GM19240 (cell line): ENCODE measurements at regions not wholly inside any gene's neighbourhood (a gene's known extent, or its start where the extent isn't known, plus 50 kb on each side); places are given as distances from the start of the nearest gene placed in this dataset.

ENCODE experiments used
- DNase-seq: peaks from one replicate; pipeline ENCODE4 v3.0.0; 2011; ENCODE audit warnings: low spot score; ENCODE audit not compliant: insufficient read length

DNA sequence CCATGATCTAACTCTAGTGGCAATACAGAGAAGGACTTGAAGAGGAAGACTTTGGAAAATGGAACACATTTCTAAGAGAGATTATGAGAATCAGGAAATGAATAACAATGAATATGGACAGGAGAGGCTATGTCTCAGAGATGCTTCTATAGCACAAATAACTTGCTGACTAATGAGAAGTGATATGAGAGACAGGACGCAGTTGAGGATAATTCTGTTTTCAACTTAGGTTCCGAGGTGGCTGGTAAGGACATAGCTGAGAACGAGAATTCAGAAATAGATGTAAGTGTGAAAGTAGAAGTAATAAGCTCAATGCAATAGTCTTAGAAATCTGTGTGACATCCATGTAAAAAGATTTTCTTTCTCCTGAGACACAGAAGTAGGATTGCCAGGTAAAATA lies 358.1 kb upstream of the GRAMD2B start:
- DNase-seq, result no peak

DNA sequence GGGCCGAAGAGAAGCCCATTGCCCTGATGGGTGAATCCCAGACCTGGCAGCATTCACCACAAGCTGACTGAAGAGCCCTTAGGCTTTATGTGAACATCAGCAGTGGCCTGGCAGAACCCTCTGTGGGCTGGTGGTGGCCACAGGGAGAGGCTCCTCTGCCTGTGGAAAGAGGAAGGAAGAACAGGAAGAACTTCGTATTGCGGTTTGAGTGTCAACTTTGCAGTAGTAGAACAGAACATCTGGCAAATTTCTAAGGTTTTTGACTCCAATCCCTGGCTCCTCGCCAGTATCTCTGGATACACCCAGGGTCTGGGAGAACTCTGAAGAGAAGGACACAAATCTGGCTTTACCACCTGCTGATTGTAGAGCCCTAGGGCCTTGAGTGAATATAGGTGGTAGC lies 356.4 kb upstream of the GRAMD2B start:
- no peak for DNase-seq

DNA sequence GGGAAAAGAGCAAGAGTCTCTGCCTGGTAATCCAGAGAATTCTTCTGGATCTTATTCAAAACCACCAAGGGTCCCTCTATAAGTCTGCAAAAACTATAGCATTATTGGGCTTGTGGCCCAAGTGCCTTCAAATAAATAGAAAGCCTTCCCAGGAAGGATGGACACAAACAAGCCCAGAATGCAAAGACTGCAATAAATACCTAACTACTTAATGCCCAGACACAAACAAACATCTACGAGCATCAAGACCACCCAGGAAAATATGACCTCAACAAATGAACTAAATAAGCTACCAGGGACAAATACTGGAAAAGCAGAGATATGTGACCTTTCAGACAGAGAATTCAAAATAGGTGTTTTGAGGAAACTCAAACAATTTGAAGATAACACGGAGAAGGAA lies 355.8 kb upstream of the GRAMD2B start:
- no peak for DNase-seq

DNA sequence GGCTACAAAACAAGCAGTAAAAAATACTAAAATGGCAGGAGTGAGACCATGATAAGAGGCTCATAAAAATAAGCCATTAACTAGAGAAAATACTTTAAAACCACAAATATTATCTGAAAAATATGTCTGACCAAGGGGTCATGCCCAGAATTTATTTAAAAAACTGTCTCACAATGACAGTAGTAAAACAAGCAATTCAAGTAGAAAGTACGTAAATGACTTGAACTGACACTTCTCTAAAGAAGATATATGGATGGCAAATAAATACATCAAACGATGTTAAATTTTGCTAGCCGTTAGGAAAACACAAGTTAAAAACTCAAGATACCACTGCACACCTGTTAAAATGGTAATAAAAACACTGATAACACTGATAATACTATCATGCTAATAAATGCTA lies 353.9 kb upstream of the GRAMD2B start:
- DNase-seq, result no peak

DNA sequence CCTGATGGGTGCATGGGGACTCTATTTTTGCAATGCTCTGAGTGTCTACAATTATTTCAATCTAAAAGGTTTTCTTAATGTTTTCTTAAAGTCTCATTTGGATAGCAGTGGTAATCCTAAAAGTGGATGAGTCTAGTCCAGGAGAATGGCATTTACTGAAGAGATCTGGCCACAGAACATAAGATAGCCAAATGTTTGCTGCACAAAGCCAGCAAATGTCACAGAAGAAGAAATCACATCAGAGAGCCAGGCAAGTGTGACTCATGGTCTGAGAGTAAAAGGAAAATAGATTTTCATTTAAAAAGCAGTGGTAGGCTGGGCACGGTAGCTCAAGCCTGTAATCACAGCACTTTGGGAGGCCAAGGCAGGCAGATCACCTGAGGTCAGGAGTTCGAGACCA lies 352.7 kb upstream of the GRAMD2B start:
- DNase-seq, result no peak

DNA sequence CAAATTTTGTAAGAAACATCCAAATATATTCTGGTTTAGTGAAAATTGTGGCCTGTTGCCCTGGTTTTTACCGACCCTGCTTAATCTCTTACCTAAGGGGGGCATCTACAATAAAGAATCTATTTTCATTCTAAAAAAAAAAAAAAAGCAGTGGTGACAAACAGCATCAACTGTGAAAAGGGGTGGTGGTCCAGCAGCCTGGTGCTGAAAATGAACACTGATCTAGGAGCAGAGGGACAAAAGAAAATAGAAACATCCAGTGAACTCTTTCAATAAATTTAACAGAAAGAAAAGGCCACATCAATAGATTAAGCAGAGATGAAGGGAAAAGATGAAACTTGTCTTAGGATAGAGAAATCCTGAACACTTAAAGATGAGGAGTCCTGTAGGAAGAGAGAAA lies 348.7 kb upstream of the GRAMD2B start:
- DNase-seq, result no peak

DNA sequence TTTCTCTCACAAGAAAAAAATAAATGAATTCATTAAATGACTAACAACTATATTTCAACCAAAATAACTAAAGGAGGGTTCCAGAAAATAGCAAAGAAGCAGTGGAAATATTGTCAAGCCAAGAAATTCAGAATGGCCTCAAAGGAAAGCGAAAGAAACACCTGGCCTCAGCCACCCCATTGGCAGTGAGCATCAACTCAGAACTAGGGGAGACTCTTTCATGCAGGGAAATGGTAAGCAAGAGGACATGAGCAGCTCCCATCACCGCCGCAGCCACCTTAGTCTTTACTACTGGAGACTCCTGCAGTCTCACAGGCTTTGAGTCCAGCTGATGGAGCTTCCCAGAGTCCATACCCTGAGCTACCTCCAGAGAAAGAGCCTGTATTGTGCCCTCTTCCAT lies 343.9 kb upstream of the GRAMD2B start:
- DNase-seq, result no peak

DNA sequence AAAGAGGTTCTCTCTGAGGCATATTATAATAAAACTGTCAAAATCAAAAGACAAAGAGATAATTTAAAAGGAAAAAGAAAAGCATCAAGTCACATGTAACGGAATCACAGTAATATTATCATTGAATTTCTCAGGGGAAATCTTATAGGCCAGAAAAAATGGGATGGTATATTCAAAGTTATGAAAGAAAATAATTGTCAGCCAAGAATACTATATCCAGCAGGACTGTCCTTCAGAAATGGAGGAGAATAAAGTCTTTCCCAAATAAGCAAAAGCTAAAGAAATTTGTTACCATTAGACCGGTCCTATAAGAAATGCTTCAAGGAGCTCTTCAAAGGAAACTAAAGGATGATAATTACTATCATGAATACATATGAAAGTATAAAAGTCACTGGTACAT lies 342.0 kb upstream of the GRAMD2B start:
- no peak for DNase-seq

DNA sequence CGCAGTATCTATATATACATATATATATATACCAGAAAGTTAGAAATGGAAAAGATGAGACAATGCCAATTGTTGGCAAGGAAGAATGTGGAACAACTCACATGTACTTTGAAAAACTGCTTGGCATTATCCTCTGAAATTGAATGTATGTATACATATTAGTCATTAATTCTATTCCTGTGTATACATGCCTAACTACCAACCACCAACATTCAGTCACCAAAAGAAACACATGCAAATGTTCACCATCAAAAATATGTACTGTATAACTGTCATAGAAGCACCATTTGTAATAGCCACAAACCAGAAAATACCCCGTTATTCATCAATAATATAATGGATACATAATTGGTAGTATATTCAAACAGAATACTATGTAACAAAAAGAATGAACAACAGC lies 330.2 kb upstream of the GRAMD2B start:
- DNase-seq, result no peak

DNA sequence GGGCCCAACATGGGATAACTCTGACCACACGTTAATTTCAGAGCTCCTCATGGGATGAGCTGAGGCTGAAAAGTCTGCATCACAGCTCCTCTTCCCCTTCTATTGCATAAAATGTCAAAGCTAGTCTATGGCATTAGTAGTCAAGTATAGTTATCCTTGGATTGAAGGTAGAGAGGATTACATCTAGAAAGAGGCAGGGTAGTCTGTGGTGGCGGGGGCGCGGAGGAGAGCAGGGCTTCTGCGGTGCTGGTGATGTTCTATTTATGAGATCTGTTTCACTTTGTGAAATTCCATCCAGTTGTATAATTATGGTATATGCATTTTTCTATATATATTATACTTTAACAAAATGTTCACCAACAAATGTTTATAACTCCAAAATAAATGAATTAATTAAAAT lies 329.5 kb upstream of the GRAMD2B start:
- DNase-seq, result no peak

DNA sequence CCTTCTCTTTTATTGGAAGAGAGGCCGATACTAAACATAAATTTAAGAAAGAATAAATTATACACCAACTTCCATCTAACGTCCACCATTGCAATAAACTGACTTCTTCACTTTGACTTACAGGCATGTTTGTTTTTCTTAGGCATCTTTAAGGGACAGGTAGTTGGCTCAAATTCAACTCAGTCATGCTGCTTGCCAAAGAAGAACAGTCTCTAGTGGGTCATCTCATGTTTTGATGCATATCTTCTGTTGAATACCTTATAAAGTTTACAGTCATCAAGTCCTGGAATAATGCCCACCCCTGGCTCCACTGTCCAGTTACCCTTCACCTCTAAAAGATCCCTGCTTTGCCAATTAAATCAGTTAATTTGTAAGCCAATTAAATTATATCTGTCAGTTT lies 328.2 kb upstream of the GRAMD2B start:
- DNase-seq, result no peak

DNA sequence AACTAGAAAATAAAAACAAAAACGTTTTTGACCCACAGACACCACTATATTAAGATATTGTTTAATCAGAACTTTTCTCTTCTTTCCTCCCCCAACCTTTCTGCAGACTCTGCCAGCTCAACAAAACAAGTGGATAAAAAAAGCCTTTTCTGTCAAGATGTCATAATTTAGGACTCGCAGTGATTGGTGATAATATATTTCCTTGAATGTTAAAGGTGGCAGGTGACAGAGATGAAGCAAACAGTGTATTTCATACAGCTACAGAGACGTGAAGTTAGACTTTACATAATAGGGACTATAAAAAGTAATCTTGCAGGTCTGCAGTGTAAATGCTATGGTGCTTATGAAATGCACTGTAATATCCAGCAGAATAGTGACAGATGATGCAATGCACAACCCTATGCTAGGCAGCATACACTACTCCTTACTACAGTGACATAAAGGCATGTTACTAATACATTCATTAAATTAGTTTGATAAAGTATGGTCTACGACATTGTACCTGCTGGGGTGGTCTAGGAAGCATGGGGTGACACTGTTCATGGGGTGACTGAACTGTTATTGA lies 326.7 kb upstream of the GRAMD2B start:
- DNase-seq, result no peak

DNA sequence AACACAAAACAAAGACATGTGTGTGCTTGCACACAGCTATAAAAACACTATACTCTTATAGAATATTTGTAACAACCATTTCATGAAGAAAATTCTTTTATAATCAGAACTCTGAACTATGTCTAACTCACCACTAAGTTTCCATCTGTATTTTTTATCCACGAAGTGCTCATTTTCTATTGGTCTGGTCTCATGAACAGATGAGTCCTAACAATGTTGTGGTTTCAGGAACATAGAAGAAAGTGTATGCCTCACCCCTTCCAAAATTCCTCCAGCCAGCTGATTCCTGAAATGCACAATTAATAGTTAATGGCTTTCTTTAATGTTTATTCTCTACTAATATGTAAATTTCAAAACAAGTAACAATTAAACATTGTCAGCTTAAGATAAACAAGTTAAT lies 325.3 kb upstream of the GRAMD2B start:
- DNase-seq, result no peak

DNA sequence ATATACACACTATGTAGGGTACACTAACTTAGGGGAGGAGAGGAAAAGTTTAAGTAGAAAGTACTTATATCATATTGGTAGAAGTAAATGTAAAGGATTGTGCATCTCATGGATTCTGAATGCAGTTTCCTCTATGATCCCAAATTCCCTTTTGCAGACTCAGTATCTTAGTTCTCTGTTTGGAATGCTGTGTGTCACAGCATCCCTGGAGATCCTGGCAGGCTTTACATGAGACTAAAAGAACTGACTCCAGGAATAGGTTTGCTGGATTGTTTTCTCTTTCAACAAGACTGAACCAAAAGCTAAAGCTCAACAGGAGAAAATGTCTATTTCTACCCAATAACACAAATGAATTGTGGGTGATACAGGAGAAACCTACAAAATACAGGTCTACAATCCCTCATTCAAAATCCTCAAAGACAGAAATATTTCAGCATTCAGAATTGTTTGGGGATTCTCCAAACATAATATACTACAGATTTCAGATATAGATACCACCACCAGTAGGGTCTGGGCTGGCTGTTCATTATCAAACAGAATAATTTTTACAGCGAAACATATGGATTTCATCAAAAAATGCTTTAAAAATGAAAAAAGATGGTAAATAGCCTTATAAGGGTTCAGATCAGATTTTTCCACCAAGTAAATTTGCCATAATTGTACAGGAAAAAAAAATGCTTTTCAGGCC lies 324.7 kb upstream of the GRAMD2B start:
- no peak for DNase-seq

DNA sequence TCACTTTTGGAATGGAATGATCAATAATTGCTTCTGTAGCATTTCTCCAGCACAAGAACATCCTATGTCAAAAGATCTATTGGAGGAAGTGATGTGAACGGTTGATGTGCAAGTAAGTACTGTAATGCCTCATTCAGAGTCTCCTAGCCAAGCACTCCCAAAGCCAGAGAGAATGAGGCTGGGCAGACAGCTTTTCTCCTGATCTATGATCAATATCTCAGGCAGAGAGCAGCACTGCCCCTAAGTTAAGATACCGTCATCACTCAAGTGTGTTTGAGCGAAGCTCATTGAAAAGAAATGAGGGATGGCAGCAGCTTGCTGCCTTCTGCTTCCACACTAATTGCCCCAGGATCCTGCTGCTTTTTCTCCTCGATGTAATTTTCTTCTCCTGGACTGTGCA lies 324.1 kb upstream of the GRAMD2B start:
- no peak for DNase-seq

DNA sequence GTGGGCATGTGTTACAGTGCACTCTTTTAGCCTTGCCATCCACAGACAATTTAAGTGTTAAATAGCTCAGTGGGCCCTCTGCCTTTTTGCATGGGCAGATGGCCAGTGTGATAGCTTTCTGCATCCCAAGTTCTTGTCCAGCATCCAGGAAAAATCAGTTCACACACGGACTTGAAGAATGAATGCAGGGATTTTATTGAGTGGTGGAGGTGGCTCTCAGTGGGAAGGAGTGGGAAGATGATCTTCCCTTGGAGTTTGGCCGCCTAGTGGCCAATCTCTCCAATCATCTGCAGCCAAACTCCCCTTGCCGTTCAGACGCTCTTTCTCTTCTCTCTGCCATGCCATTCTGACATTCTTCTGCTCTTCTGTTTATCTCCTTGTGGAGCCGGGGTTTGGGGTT lies 322.4 kb upstream of the GRAMD2B start:
- DNase-seq, result no peak

DNA sequence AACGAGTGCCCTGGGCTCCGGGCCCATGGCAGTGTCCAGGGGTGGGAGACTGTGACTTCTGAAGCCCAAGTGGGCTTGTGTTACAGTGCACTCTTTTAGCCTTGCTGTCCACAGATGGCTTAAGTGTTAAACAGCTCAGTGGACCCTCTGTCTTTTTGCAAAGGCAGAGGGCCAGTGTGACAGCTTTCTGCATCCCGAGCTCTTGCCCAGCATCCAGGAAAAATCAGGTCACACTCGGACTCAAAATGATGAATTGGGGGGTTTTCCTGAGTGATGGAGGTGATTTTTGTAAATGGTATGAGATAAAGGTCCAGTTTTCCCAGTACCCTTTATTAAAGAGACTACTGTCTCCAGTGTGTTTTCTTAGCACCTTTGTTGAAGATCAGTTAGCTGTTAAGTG lies 321.3 kb upstream of the GRAMD2B start:
- no peak for DNase-seq

DNA sequence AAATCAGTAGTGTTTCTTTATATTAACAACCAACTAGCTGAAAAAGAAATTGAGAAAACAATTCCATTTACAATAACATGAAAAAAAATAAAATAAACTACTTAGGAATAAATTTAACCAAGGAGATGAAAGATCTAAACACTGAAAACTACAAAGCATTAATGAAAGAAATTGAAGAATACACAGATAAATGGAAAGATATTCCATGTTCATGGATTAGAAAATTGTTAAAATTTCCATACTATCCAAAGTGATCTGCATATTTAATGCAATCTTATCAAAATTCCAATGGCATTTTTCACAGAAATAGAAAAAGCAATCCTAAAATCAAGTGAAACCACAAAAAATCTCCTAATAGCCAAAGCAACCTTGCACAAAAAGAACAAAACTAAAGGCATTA lies 320.2 kb upstream of the GRAMD2B start:
- DNase-seq, result no peak

DNA sequence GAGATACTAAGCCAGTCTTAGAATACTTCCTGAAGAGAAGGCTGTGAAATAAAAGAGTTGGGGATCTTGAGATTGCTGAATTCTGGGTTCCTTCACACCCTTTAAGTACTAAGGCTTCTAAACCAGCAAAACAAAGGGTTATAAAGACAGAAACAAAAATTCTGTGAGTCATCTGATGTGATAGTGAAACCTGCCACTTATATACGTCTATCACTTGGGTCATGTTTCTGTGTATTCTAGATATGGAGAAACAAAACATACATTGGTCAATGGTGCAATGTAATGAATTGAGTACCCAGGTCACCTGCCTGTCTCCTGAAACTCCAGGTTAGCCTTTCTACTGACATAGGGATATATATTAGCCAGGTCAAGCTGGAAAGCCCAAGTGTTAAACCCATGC lies 319.3 kb upstream of the GRAMD2B start:
- DNase-seq, result no peak

DNA sequence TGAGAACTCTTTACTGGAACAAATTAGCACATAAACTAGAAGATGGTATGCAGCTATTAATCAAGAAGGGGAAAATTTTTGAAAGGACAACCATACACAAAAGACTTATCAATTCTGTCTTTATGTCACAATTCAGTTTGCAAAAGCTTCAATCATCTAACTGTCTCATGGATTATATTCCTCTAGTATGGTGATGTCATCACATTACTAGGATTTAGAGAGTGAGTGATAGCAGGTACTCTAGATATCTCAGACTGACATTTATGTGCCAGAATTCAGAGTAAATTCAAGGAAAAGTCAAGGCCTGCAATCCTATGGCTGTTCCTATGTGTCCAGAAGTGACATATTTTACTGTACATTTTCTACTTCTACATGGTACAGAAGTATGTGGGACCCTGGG lies 318.9 kb upstream of the GRAMD2B start:
- no peak for DNase-seq

DNA sequence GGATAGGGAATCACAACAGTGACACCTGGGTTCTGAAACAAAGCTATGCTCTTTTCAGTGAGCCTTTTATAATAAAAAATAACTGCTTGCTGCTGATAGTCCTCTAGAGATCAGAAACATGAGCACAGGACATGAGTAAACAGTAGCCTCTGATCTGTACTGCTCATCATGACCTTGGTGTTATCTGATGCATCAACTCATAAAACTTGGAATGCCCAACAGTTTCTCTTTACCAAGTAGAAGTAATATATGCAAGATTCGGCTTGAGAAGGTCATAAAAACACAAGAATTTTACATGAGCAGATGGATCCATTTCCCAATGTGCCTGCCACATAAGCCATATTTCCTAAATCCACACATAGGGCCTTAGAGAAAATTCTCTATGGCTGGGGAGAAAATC lies 318.3 kb upstream of the GRAMD2B start:
- no peak for DNase-seq

DNA sequence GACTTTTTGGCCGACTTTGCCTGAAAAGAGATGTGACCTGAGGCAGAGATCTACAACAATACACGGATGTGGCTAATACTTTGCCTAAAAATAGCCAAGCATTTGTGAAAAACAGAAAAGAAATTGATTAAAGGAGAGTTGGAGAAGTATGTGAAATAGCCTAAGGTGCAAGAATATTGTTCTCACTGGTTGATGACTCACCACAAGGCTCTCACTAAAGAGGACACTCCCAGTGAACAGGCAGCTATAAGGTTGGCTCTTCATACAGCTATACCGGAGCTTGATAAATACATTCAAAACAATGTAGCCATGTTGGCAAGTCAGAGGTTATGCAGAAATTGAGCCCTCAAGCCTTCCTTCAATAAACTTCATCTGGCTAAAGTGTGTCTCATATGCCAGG lies 317.2 kb upstream of the GRAMD2B start:
- DNase-seq, result no peak

DNA sequence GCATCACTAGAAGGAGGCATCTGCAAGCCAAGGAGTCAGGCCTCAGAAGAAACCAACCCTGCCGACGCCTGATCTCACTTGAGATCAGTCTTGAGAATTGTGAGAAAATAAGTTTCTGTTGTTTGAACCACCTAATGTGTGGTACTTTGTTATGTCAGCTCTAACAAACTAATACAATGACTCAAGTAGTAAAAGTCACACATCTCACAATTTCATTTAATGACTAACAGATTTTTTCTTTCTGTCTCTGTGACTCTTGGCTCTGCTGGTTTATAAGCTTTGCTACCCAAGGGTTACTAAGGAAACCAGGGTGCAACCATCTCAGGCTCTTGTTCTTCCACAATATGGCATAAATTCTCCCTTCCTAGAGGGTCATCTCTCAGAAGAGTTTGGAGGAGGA lies 315.8 kb upstream of the GRAMD2B start:
- no peak for DNase-seq

DNA sequence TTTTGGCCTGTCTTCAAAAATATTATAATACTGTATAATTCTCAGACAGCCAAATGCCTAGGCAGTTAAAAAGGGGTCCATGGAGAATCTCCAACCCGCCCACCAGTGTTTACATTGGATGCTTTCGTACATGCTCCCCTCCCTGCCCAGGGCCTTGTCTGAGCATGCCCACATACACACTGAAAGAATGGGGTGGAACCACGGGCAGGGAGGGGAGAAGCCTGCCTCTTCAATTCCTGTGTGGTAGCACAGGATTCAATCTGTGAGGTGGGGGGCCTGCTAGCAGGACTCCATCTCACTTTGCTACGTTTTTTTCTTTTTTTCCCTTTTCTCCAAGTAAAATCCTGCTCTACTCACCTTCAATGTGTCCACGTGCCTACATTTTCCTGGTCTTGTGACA lies 314.7 kb upstream of the GRAMD2B start:
- DNase-seq, result no peak
